ENCODE measurements at regions not wholly inside any gene's neighbourhood (a gene's known extent, or its start where the extent isn't known, plus 50 kb on each side); places are given as distances from the start of the nearest gene placed in this dataset.
A peak's percentile ranks its signal among the peaks of the same experiment; 100 is the strongest.
"Not testable (repeated sequence)": the region's sequence is repeated elsewhere in the genome, so short reads cannot be mapped to it uniquely, and the experiment has no call there.

GRCh38 chr1:147348592-147348991 is 106.1 kb downstream of the CHD1L start:
- not testable (repeated sequence) for DNase-seq (ENCODE audit: low spot score)

GRCh38 chr1:147349533-147349932 is 107.0 kb downstream of the CHD1L start:
- DNase-seq (ENCODE audit: low spot score) = no peak

- no peak for DNase-seq (ENCODE audit: low spot score)
Observed at GRCh38 chr1:147351140-147351835, 108.8 kb downstream of the CHD1L start.

- DNase-seq (ENCODE audit: low spot score) = no peak
Observed at GRCh38 chr1:147377263-147378246, 135.1 kb downstream of the CHD1L start.

- DNase-seq (ENCODE audit: low spot score) = no peak
Observed at GRCh38 chr1:147379889-147380288, 137.4 kb downstream of the CHD1L start.

- no peak for DNase-seq (ENCODE audit: low spot score)
Observed at GRCh38 chr1:147384804-147385203, 142.3 kb downstream of the CHD1L start.

GRCh38 chr1:147388969-147389368 is 146.5 kb downstream of the CHD1L start:
- DNase-seq (ENCODE audit: low spot score) = no peak

GRCh38 chr1:147389532-147390184 is 147.2 kb downstream of the CHD1L start:
- peak; percentile 54 for DNase-seq (ENCODE audit: low spot score)

- no peak for DNase-seq (ENCODE audit: low spot score)
Observed at GRCh38 chr1:147390185-147390542, 147.7 kb downstream of the CHD1L start.

- DNase-seq (ENCODE audit: low spot score) = no peak
Observed at GRCh38 chr1:147391114-147391513, 148.6 kb downstream of the CHD1L start.

- not testable (repeated sequence) for DNase-seq (ENCODE audit: low spot score)
Observed at GRCh38 chr1:147402326-147403045, 138.8 kb upstream of the BCL9 start.

- not testable (repeated sequence) for DNase-seq (ENCODE audit: low spot score)
Observed at GRCh38 chr1:147404344-147404743, 137.0 kb upstream of the BCL9 start.

GRCh38 chr1:147409886-147410285 is 131.4 kb upstream of the BCL9 start:
- DNase-seq (ENCODE audit: low spot score) = no peak

GRCh38 chr1:147413110-147413605 is 128.1 kb upstream of the BCL9 start:
- no peak for DNase-seq (ENCODE audit: low spot score)

GRCh38 chr1:147414505-147415163 is 126.7 kb upstream of the BCL9 start:
- no peak for DNase-seq (ENCODE audit: low spot score)

- DNase-seq (ENCODE audit: low spot score) = no peak
Observed at GRCh38 chr1:147417024-147417423, 124.3 kb upstream of the BCL9 start.

GRCh38 chr1:147423100-147423827 is 118.0 kb upstream of the BCL9 start:
- DNase-seq (ENCODE audit: low spot score) = not testable (repeated sequence)

GRCh38 chr1:147434921-147435320 is 106.4 kb upstream of the BCL9 start:
- DNase-seq (ENCODE audit: low spot score) = no peak

GRCh38 chr1:147444381-147444780 is 96.9 kb upstream of the BCL9 start:
- no peak for DNase-seq (ENCODE audit: low spot score)

GRCh38 chr1:147451628-147452027 is 89.7 kb upstream of the BCL9 start:
- no peak for DNase-seq (ENCODE audit: low spot score)

GRCh38 chr1:147452809-147453208 is 88.5 kb upstream of the BCL9 start:
- DNase-seq (ENCODE audit: low spot score) = no peak
